BLaER1 treated with 17β-estradiol and CSF1 and Interleukin-3, amounts not matched to agents 10 nM and 100 nM (cell line): ENCODE measurements at regions not wholly inside any gene's neighbourhood (a gene's known extent, or its start where the extent isn't known, plus 50 kb on each side); places are given as distances from the start of the nearest gene placed in this dataset.

Source experiments
- H3K27ac ChIP-seq, 11 experiments: shearing (Covaris generic); formaldehyde crosslinking; 2 replicates each; pipeline ENCODE4 v1.8.1; 2022
- H3K27me3 ChIP-seq, 11 experiments: shearing (Covaris generic); formaldehyde crosslinking; 2 replicates each; pipeline ENCODE4 v1.8.1; 2022
- H3K36me3 ChIP-seq, 11 experiments: shearing (Covaris generic); formaldehyde crosslinking; 2 replicates each; pipeline ENCODE4 v1.8.1; 2022
- H3K4me1 ChIP-seq, 10 experiments: shearing (Covaris generic); formaldehyde crosslinking; 2 replicates each; pipeline ENCODE4 v1.8.1; 2022
- H3K4me2 ChIP-seq, 11 experiments: shearing (Covaris generic); formaldehyde crosslinking; 2 replicates each; pipeline ENCODE4 v1.8.1; 2022
- H3K4me3 ChIP-seq, 10 experiments: shearing (Covaris generic); formaldehyde crosslinking; 2 replicates each; pipeline ENCODE4 v1.8.1; 2022
- H3K9ac ChIP-seq, 11 experiments: shearing (Covaris generic); formaldehyde crosslinking; 2 replicates each; pipeline ENCODE4 v1.8.1; 2022
- H3K9me3 ChIP-seq, 11 experiments: shearing (Covaris generic); formaldehyde crosslinking; replicated peaks in 1 of 11; 2 replicates each; pipeline ENCODE4 v1.8.1; 2022
- H4K20me1 ChIP-seq, 11 experiments: shearing (Covaris generic); formaldehyde crosslinking; 2 replicates each; pipeline ENCODE4 v1.8.1; 2022
- Cebpa-rat ChIP-seq, 11 experiments: shearing (Covaris generic); IDR thresholded peaks; 2 replicates each; pipeline ENCODE4 v1.8.1; 2022

- H3K4me2 ChIP-seq = no peak overlapping the region
- H3K36me3 ChIP-seq = no peaks in the 10 kb centered on the region
- no peaks in the 10 kb centered on the region for H3K4me1 ChIP-seq
- TF ChIP-seq Cebpa-rat (IDR thresholded peaks at IDR 0.05) = no peak
- H3K27me3 ChIP-seq = no peaks in the 10 kb centered on the region
- no peak overlapping the region for H3K27ac ChIP-seq
- H3K9me3 ChIP-seq = peaks cover 0 to 3% (median 0%) of the 10 kb centered on the region in 11 experiments; a peak in 6 of 22 replicates
- H4K20me1 ChIP-seq = no peaks in the 10 kb centered on the region
- H3K4me3 ChIP-seq = no peak overlapping the region
- no peak overlapping the region for H3K9ac ChIP-seq
Measured at GRCh38 chr5:117246424-117246823, 671.8 kb upstream of the SEMA6A start.

- Histone ChIP-seq H3K36me3 (no peaks in the 10 kb centered on the region), H3K27me3 (no peaks in the 10 kb centered on the region), H3K9me3 (peaks cover 0 to 6% (median 0%) of the 10 kb centered on the region in 11 experiments; a peak in 6 of 22 replicates), H3K27ac (no peak overlapping the region), H3K4me1 (no peaks in the 10 kb centered on the region), H3K4me3 (no peak overlapping the region), H3K9ac (no peak overlapping the region), H4K20me1 (no peaks in the 10 kb centered on the region), H3K4me2 (no peak overlapping the region)
- TF ChIP-seq Cebpa-rat (IDR thresholded peaks at IDR 0.05) = no peak
Measured at GRCh38 chr5:117245130-117245529, 670.5 kb upstream of the SEMA6A start.

- Histone ChIP-seq H4K20me1 (no peaks in the 10 kb centered on the region), H3K9ac (no peak overlapping the region), H3K4me1 (no peaks in the 10 kb centered on the region), H3K4me2 (no peak overlapping the region), H3K4me3 (no peak overlapping the region), H3K9me3 (peaks cover 0 to 6% (median 0%) of the 10 kb centered on the region in 11 experiments; a peak in 6 of 22 replicates), H3K36me3 (no peaks in the 10 kb centered on the region), H3K27me3 (no peaks in the 10 kb centered on the region), H3K27ac (no peak overlapping the region)
- no peak for TF ChIP-seq Cebpa-rat (IDR thresholded peaks at IDR 0.05)
Measured at GRCh38 chr5:117242028-117242427, 667.4 kb upstream of the SEMA6A start.

GRCh38 chr5:117236941-117237340, 662.3 kb upstream of the SEMA6A start:
- H3K27me3 ChIP-seq = no peaks in the 10 kb centered on the region

GRCh38 chr5:117235786-117236185, 661.2 kb upstream of the SEMA6A start:
- no peak overlapping the region for H3K27ac ChIP-seq
- no peaks in the 10 kb centered on the region for H4K20me1 ChIP-seq
- TF ChIP-seq Cebpa-rat (IDR thresholded peaks at IDR 0.05) = no peak

More at GRCh38 chr5:117236941-117237340, 662.3 kb upstream of the SEMA6A start:
- no peaks in the 10 kb centered on the region for H3K4me1 ChIP-seq
- no peak for TF ChIP-seq Cebpa-rat (IDR thresholded peaks at IDR 0.05)
- no peak overlapping the region for H3K27ac ChIP-seq
- no peaks in the 10 kb centered on the region for H3K36me3 ChIP-seq
- H3K9ac ChIP-seq = no peak overlapping the region
- no peak overlapping the region for H3K4me2 ChIP-seq
- H3K4me3 ChIP-seq = no peak overlapping the region
- peaks cover 0 to 6% (median 0%) of the 10 kb centered on the region in 11 experiments; a peak in 6 of 22 replicates for H3K9me3 ChIP-seq
- H4K20me1 ChIP-seq = no peaks in the 10 kb centered on the region

GRCh38 chr5:117230375-117230774, 655.8 kb upstream of the SEMA6A start:
- Histone ChIP-seq H3K4me2 (no peak overlapping the region), H3K4me1 (no peaks in the 10 kb centered on the region), H4K20me1 (no peaks in the 10 kb centered on the region), H3K36me3 (no peaks in the 10 kb centered on the region), H3K9me3 (no peaks in the 10 kb centered on the region), H3K27ac (no peak overlapping the region), H3K27me3 (no peaks in the 10 kb centered on the region), H3K9ac (no peak overlapping the region), H3K4me3 (no peak overlapping the region)
- TF ChIP-seq Cebpa-rat (IDR thresholded peaks at IDR 0.05) = no peak

More at GRCh38 chr5:117235786-117236185, 661.2 kb upstream of the SEMA6A start:
- Histone ChIP-seq H3K27me3 (no peaks in the 10 kb centered on the region), H3K9me3 (no peaks in the 10 kb centered on the region), H3K9ac (no peak overlapping the region), H3K4me3 (no peak overlapping the region), H3K4me1 (no peaks in the 10 kb centered on the region), H3K36me3 (no peaks in the 10 kb centered on the region), H3K4me2 (no peak overlapping the region)

GRCh38 chr5:117220730-117221129, 646.1 kb upstream of the SEMA6A start:
- no peak overlapping the region for H3K9ac ChIP-seq
- no peaks in the 10 kb centered on the region for H4K20me1 ChIP-seq
- no peaks in the 10 kb centered on the region for H3K9me3 ChIP-seq
- H3K4me1 ChIP-seq = no peaks in the 10 kb centered on the region
- no peaks in the 10 kb centered on the region for H3K36me3 ChIP-seq
- no peak overlapping the region for H3K27ac ChIP-seq
- TF ChIP-seq Cebpa-rat (IDR thresholded peaks at IDR 0.05) = no peak
- H3K4me2 ChIP-seq = no peak overlapping the region
- no peak overlapping the region for H3K4me3 ChIP-seq
- no peaks in the 10 kb centered on the region for H3K27me3 ChIP-seq

- no peaks in the 10 kb centered on the region for H3K9me3 ChIP-seq
- no peaks in the 10 kb centered on the region for H3K4me1 ChIP-seq
- no peak overlapping the region for H3K9ac ChIP-seq
- TF ChIP-seq Cebpa-rat (IDR thresholded peaks at IDR 0.05) = no peak
- H3K4me3 ChIP-seq = no peak overlapping the region
- H3K4me2 ChIP-seq = no peak overlapping the region
- no peaks in the 10 kb centered on the region for H4K20me1 ChIP-seq
- no peaks in the 10 kb centered on the region for H3K27me3 ChIP-seq
- H3K27ac ChIP-seq = no peak overlapping the region
- H3K36me3 ChIP-seq = no peaks in the 10 kb centered on the region
Measured at GRCh38 chr5:117218789-117219188, 644.2 kb upstream of the SEMA6A start.

GRCh38 chr5:117212866-117213265, 638.2 kb upstream of the SEMA6A start:
- Histone ChIP-seq H3K4me1 (no peaks in the 10 kb centered on the region), H3K4me2 (no peak overlapping the region), H4K20me1 (no peaks in the 10 kb centered on the region), H3K4me3 (no peak overlapping the region), H3K9ac (no peak overlapping the region), H3K9me3 (peaks cover 0 to 6% (median 0%) of the 10 kb centered on the region in 11 experiments; a peak in 3 of 22 replicates), H3K27me3 (no peaks in the 10 kb centered on the region), H3K36me3 (no peaks in the 10 kb centered on the region), H3K27ac (no peak overlapping the region)
- TF ChIP-seq Cebpa-rat (IDR thresholded peaks at IDR 0.05) = no peak

- H3K9ac ChIP-seq = no peak overlapping the region
- no peaks in the 10 kb centered on the region for H4K20me1 ChIP-seq
- no peak overlapping the region for H3K4me2 ChIP-seq
- TF ChIP-seq Cebpa-rat (IDR thresholded peaks at IDR 0.05) = no peak
- H3K9me3 ChIP-seq = peaks cover 0 to 6% (median 0%) of the 10 kb centered on the region in 11 experiments; a peak in 3 of 22 replicates
- H3K4me1 ChIP-seq = no peaks in the 10 kb centered on the region
- H3K27ac ChIP-seq = no peak overlapping the region
- no peaks in the 10 kb centered on the region for H3K36me3 ChIP-seq
- no peak overlapping the region for H3K4me3 ChIP-seq
- H3K27me3 ChIP-seq = no peaks in the 10 kb centered on the region
Measured at GRCh38 chr5:117210796-117211195, 636.2 kb upstream of the SEMA6A start.
